Endodermal cell (in vitro differentiated cells): ENCODE measurements at regions not wholly inside any gene's neighbourhood (a gene's known extent, or its start where the extent isn't known, plus 50 kb on each side); places are given as distances from the start of the nearest gene placed in this dataset.

ENCODE experiments used
- DNase-seq: peaks from one replicate; pipeline ENCODE4 v3.0.0-alpha.2; 2017
- H3K27ac ChIP-seq: 2 replicates; pipeline ENCODE4 v1.5.1; 2013; ENCODE audit warnings: mild to moderate bottlenecking, low read depth, low read length, moderate library complexity
- H3K27me3 ChIP-seq: 2 replicates; pipeline ENCODE4 v1.6.1; 2013; ENCODE audit warnings: mild to moderate bottlenecking, low read length, moderate library complexity; ENCODE audit not compliant: insufficient read depth, control insufficient read depth, poor library complexity, severe bottlenecking
- H3K36me3 ChIP-seq: 2 replicates; pipeline ENCODE4 v1.7.0; 2013; ENCODE audit warnings: mild to moderate bottlenecking, low read length, moderate library complexity; ENCODE audit not compliant: control insufficient read depth, insufficient read depth
- H3K4me1 ChIP-seq: one replicate; pipeline ENCODE4 v1.7.0; 2013; ENCODE audit warnings: low read length; ENCODE audit not compliant: control insufficient read depth, insufficient read depth
- H3K4me3 ChIP-seq: 2 replicates; pipeline ENCODE4 v1.5.1; 2013; ENCODE audit warnings: mild to moderate bottlenecking, low read length, moderate library complexity
- H3K9ac ChIP-seq: 2 replicates; pipeline ENCODE4 v1.6.1; 2013; ENCODE audit warnings: mild to moderate bottlenecking, low read length, moderate library complexity; ENCODE audit not compliant: poor library complexity, severe bottlenecking; ENCODE audit errors: extremely low read depth
- H3K9me3 ChIP-seq: 2 replicates; pipeline ENCODE4 v1.6.1; 2013; ENCODE audit warnings: mild to moderate bottlenecking, low read length, moderate library complexity; ENCODE audit not compliant: control insufficient read depth
- H3K27ac Mint-ChIP-seq: 2 replicates; pipeline ENCODE4 v1.8.0; 2020; ENCODE audit warnings: mixed read lengths
- H3K27me3 Mint-ChIP-seq: 2 replicates; pipeline ENCODE4 v1.8.0; 2021; ENCODE audit warnings: mild to moderate bottlenecking, mixed read lengths; ENCODE audit not compliant: insufficient read depth
- H3K36me3 Mint-ChIP-seq: 2 replicates; pipeline ENCODE4 v1.8.0; 2020; ENCODE audit warnings: low read depth, mixed read lengths
- H3K4me1 Mint-ChIP-seq: 2 replicates; pipeline ENCODE4 v1.8.0; 2020; ENCODE audit warnings: mixed read lengths
- H3K4me3 Mint-ChIP-seq: 2 replicates; pipeline ENCODE4 v1.8.0; 2020; ENCODE audit warnings: mild to moderate bottlenecking, moderate library complexity, mixed read lengths
- H3K9me3 Mint-ChIP-seq: 2 replicates; pipeline ENCODE4 v1.8.0; 2020; ENCODE audit warnings: mild to moderate bottlenecking, mixed read lengths
- CTCF ChIP-seq: fragments of 200-600 bp; sonication (generic); conservative IDR thresholded peaks from 2 replicates; pipeline ENCODE4 v1.5.0; 2021; ENCODE audit warnings: antibody characterized with exemption, mild to moderate bottlenecking
- WGBS, 2 experiments: methylation state at CpG; one replicate each; pipeline versions ENCODE4 v1.1.5 to v1.1.7; 2013; ENCODE audit warnings: missing lambda C conversion rate in 2 of 2, mixed read lengths in 1 of 2; ENCODE audit not compliant: insufficient coverage in 1 of 2, insufficient read length in 1 of 2; 5-methylcytosine and 5-hydroxymethylcytosine counted together

- 96 to 100% methylated on average over 2 to 5 of the region's 5 CpGs for WGBS, 2 experiments
- TF ChIP-seq CTCF, result no peak
- H3K36me3 Mint-ChIP-seq, result no peaks in the 10 kb centered on the region
- H3K27ac ChIP-seq, result no peak overlapping the region
- H3K4me3 ChIP-seq, result no peak overlapping the region
- no peak overlapping the region for H3K4me3 Mint-ChIP-seq
- no peak overlapping the region for H3K27ac Mint-ChIP-seq
- H3K4me1 ChIP-seq, result peaks cover 2% of the 10 kb centered on the region
- H3K27me3 Mint-ChIP-seq, result no peaks in the 10 kb centered on the region
- H3K27me3 ChIP-seq, result no peaks in the 10 kb centered on the region
- no peak for DNase-seq
- no peaks in the 10 kb centered on the region for H3K9me3 ChIP-seq
- peaks cover 2% of the 10 kb centered on the region for H3K9me3 Mint-ChIP-seq
- H3K9ac ChIP-seq, result no peak overlapping the region
- no peaks in the 10 kb centered on the region for H3K36me3 ChIP-seq
- H3K4me1 Mint-ChIP-seq, result peaks cover 4% of the 10 kb centered on the region
Measured at GRCh38 chr2:16214861-16215260, 274.5 kb downstream of the MYCN start.

DNA sequence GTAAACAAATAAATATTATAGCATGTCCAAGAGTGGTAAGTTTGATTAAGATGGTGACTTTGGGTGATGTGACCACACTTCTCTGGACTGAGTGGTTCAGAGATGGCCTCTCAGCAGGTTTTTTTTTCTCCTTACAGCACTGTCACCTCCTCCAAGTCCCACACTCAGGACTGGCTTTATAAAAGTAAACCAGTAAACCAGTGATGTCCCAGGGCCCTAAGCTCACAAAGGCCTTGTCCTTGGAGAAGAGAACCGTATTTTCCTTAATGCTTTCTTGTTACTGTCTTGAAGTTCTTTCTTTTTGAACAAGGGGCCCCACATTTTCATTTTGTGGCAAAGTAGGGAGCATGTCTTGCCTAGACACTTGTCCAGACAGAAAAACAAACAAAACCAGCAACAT is 274.0 kb downstream of the MYCN start:
- Mint-ChIP-seq H3K27ac (no peak overlapping the region), H3K9me3 (peaks cover 2% of the 10 kb centered on the region), H3K36me3 (no peaks in the 10 kb centered on the region), H3K4me3 (no peak overlapping the region), H3K27me3 (no peaks in the 10 kb centered on the region), H3K4me1 (peaks cover 4% of the 10 kb centered on the region)
- WGBS, 2 experiments, result 88 to 100% methylated on average over 1 of the region's 1 CpG
- H3K9me3 ChIP-seq, result no peaks in the 10 kb centered on the region
- no peak for TF ChIP-seq CTCF
- no peak overlapping the region for H3K9ac ChIP-seq
- H3K4me3 ChIP-seq, result no peak overlapping the region
- no peaks in the 10 kb centered on the region for H3K36me3 ChIP-seq
- H3K27ac ChIP-seq, result no peak overlapping the region
- H3K27me3 ChIP-seq, result no peaks in the 10 kb centered on the region
- DNase-seq, result no peak
- peaks cover 2% of the 10 kb centered on the region for H3K4me1 ChIP-seq

DNA sequence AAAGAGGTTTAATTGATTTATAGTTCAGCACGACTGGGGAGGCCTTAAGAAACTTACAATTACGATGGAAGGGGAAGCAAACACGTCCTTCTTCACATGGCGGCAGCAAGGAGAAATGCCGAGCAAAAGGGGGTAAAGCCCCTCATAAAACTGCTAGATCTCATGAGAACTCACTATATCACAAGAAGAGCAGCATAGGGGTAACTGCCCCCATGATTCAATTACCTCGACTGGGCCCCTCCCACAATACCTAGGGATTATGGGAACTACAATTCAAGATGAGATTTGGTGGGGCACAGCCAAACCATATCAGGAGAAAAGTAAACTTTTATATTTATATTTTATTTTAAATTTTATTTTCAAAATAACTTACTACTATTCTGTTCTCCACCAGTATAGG is 272.0 kb downstream of the MYCN start:
- peaks cover 2% of the 10 kb centered on the region for H3K9me3 Mint-ChIP-seq
- no peak overlapping the region for H3K4me3 Mint-ChIP-seq
- Histone ChIP-seq H3K36me3 (no peaks in the 10 kb centered on the region), H3K4me1 (no peaks in the 10 kb centered on the region), H3K9me3 (peaks cover 6% of the 10 kb centered on the region), H3K27ac (no peak overlapping the region), H3K9ac (no peak overlapping the region), H3K27me3 (no peaks in the 10 kb centered on the region), H3K4me3 (no peak overlapping the region)
- no peaks in the 10 kb centered on the region for H3K4me1 Mint-ChIP-seq
- DNase-seq, result no peak
- WGBS, 2 experiments, result 93 to 94% methylated on average over 5 to 6 of the region's 6 CpGs
- no peaks in the 10 kb centered on the region for H3K36me3 Mint-ChIP-seq
- no peak overlapping the region for H3K27ac Mint-ChIP-seq
- peaks cover under 1% of the 10 kb centered on the region for H3K27me3 Mint-ChIP-seq
- TF ChIP-seq CTCF, result no peak
